GM19240 (cell line): ENCODE measurements at regions not wholly inside any gene's neighbourhood (a gene's known extent, or its start where the extent isn't known, plus 50 kb on each side); places are given as distances from the start of the nearest gene placed in this dataset.
"Not testable (repeated sequence)": the region's sequence is repeated elsewhere in the genome, so short reads cannot be mapped to it uniquely, and the experiment has no call there.

ENCODE experiments used
- DNase-seq: peaks from one replicate; pipeline ENCODE4 v3.0.0; 2011; ENCODE audit warnings: low spot score; ENCODE audit not compliant: insufficient read length

GRCh38 chr10:120047926-120048325 lies 155.4 kb downstream of the SEC23IP start:
- no peak for DNase-seq

DNA sequence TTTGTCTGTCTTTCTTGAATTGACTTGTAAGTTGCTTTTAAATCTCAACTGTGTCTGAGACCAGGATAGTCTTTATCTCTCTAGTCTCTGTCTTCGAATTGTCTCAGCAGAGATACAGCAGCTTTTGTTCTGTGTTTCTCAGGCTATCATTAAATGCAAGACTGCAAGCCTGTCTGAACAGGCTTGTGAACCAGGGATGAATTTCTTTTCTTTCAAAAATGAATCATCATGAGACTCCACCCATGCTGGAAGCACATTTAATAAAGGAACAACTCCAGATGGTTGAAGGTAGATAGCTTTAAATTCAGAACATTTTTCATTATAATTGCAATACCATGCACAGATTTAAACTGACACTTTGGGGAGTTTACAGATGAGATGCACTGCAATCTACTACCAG lies 155.9 kb downstream of the SEC23IP start:
- DNase-seq: no peak

- DNase-seq: no peak
These were observed 159.1 kb downstream of the SEC23IP start for GRCh38 chr10:120051671-120052070.

DNA sequence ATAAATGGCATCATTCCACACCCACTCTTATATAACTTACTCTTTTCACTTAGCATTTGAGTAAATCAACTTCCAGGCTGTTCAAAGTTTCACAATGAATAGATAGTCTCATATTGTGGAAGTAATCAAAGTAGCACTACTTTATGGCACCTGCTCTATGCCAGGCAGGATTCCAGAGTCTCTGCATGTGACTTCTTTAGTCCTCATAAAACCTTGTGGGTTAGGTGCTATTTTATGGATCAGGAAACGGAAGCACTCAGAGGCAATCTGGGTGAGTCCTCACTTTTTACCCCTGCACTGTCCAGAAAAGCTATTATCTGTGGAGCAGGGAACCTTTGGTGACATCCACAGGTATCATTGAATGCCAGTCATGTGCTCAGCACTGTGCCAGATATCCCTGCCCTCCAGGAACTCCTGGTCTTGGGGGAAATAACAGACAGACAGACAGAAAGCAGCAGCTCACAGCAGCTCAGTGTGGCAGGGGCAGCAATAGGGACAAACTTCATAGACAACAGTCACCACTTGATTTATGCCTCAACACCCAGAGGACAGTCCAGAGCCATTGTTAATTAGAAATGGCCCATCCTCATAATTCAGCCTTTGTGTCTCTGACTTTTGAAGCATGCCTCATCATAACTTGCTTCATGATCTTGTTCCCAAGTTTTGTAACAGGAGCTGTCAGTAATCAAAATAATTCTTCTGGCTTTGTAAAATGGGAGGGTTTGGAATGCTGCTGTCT lies 160.6 kb downstream of the SEC23IP start:
- no peak for DNase-seq

DNA sequence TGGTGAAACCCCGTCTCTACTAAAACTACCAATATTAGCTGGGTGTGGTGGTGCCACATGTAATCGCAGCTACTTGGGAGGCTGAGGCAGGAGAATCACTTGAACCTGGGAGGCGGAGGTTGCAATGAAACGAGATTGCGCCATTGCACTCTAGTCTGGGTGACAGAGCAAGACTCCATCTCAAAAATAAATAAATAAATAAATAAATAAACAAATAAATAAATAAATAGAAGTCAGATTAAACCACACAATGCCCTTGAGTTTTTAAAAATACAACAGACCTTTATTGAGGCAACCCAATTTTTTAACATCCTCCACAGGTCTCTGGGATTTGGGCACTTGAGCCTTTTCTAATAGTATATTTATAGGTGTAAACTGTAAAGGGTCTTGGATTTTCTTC lies 167.3 kb downstream of the SEC23IP start:
- DNase-seq: not testable (repeated sequence)

DNA sequence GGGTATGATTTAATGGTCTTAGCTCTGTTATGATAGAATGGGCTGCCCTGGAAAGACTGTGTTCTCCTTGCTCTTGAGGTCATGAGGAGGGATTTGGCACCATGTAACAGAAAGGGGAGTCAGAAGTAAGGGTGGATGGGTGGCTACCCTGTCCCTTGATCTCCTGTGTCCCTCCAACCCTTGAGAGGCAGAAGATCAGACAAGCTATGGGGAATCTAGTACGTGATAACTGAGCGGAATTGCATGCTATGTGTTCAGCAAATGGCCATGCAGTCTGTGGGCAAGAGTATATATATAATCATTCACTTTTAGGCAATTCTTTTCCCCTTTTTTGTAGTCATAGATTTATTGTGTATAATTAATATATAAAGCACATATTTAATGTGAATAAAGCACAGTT lies 174.9 kb downstream of the SEC23IP start:
- DNase-seq: no peak

- no peak for DNase-seq
These were observed 177.2 kb downstream of the SEC23IP start for GRCh38 chr10:120069700-120070099.

- DNase-seq: no peak
These were observed 182.8 kb downstream of the SEC23IP start for GRCh38 chr10:120075349-120075748.

DNA sequence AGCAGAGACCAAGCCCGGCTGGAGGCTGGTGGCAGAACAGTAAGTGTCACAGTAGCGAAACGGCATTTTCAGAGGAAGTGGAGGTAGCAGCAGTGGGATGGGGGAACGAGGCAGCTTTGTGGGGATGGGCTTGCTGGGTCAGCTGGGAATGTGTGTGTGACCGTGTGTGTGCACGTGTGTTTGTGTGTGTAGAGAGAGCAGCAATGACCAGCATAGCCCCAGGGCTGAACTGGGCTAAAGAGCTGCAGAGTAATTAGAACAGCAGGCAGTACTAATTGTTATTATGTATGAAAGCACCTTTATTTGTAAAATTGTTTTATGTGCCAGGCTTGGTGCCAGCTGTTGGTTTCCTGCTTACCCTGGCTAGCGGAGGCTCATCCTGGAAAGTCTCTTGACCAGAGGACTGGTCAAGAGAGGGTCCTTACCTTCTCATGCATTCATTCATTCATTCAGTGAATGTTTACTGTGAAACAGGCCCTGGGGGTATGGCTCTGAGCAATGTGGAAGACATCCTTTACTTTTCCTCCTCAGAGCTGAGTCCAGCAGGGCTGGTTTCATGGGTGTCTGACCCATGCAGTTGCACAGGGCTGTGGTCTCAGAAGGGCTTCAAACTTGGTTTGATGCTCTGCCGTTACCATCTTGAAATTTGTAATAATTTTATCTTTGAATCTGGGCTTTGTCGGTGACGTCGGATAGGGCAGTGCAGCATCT lies 184.6 kb downstream of the SEC23IP start:
- no peak for DNase-seq

GRCh38 chr10:120077707-120078492 lies 185.4 kb downstream of the SEC23IP start:
- DNase-seq: no peak

DNA sequence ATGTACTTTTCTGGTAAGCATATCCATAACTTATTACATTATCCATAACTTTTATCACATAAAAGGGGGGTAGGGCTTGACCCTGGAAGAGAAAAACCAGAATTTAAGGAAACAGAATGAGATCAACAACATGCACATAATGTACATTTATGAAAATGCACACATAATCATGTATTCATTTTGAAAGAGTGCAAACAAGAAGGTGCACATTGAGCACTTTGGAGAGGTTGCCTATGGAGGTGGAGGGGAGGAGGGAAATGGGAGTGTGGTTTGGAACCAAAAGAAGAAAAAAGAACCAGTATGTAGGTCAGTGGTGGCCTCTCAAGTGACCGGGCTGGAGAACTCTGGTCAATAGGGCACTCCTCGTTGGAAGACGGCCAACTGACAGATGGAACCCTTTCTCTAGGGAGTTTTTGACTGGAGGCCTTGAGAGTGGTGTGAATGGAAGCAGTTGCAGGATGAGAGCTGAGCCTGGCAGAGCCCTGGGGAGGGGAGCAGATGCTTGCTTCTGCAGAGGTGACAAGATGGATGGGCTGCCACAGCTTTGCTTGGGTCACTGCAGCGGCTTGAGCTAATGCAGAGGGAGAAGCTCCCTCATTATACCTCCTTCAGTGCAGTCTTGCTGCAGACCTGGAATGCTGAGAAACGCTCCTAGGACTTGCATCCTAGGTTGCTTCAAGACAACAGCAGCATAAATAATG lies 192.7 kb downstream of the SEC23IP start:
- DNase-seq: no peak

DNA sequence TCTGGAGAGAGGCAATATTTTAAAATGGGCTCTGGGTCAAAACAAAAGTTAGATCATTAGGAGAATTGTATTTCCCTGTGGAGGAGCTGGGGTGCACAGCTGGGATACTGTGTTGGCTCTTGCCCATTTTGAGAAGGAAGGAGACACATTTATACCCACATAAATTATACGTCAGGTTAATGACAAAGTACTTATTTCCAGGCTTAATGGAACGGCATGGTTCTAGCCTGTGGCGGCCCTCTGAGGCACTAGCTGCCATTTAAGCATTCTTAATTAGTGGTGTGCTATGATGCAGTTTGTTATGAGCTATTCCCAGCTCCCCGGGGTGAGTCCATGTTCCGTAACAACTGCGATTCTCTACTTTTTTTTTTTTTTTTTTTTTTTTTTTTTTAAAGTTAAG lies 193.5 kb downstream of the SEC23IP start:
- DNase-seq: no peak

- no peak for DNase-seq
These were observed 194.6 kb downstream of the SEC23IP start for GRCh38 chr10:120087109-120087508.

- DNase-seq: no peak
These were observed 203.3 kb downstream of the SEC23IP start for GRCh38 chr10:120095875-120096274.

DNA sequence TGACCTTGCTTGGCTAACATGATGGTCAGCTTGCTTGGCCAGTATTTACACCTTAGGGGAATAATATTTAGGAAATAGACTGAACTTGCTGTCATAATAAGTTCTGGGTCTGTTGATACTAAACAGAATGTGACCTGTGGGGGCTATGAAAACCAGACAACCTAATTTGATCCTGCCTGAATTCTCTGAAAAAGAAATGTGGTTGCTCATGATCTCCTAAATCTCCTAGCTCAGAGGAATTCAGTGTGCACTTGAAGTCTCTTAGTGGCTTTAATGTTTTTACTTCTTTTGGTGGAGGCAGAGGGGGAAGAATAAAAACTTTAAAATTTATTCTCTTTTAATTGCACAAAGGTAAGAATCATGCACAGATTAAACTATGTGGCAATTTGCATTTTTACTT lies 205.2 kb downstream of the SEC23IP start:
- no peak for DNase-seq

- no peak for DNase-seq
These were observed 205.9 kb downstream of the SEC23IP start for GRCh38 chr10:120098232-120098930.

- DNase-seq: no peak
These were observed 211.4 kb downstream of the SEC23IP start for GRCh38 chr10:120103738-120104560.

DNA sequence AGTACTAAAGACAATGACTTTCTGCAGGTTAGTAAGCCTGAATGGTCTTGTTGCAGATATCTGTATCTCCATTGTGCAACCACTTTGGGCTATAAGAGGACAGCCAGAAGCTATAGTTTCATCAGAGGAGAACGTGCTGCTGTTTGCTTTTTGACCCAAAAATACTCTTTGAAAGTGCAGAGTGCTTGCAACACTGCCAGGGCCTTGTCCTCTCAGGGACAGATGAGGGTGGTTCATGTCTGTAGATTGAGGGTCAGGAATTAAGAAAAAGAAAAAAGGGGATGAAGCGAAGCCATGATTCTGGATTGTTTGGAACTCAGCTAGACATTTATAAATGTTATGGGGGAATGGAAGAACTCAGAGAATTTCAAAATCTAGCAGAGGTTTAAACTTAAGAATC lies 212.5 kb downstream of the SEC23IP start:
- DNase-seq: no peak

GRCh38 chr10:120105492-120105891 lies 213.0 kb downstream of the SEC23IP start:
- no peak for DNase-seq

DNA sequence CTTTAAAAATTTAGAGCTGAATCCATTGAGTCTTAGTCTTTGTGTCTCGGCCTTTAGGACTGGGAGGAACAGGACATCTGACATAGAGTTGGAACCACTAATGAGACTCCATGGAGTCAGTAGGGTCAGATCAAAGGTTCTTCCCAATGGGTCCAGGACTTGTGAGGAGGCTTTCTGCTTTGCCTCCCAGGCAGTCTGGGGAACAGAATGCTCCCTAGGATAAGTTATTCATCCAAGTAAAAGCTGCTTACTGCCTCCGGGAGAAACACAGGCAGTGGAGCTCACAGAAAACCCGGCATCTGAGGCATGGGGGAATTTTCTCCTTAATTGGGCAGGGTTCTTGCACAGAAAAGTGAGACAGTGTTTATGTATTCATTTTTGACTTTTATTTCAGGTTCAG lies 216.4 kb downstream of the SEC23IP start:
- no peak for DNase-seq
